Endothelial cell of umbilical vein (primary cell): ENCODE measurements at regions not wholly inside any gene's neighbourhood (a gene's known extent, or its start where the extent isn't known, plus 50 kb on each side); places are given as distances from the start of the nearest gene placed in this dataset.

ENCODE experiments used
- EZH2 ChIP-seq: IDR thresholded peaks from 2 replicates; pipeline ENCODE4 v1.6.1; 2012; ENCODE audit warnings: borderline replicate concordance, low read depth, mild to moderate bottlenecking, moderate library complexity, low read length, inconsistent platforms; ENCODE audit not compliant: severe bottlenecking
- FOS ChIP-seq: IDR thresholded peaks from 2 replicates; pipeline ENCODE4 v1.6.1; 2011; ENCODE audit warnings: mild to moderate bottlenecking, low read length, moderate library complexity, borderline replicate concordance; ENCODE audit not compliant: insufficient read depth
- MAX ChIP-seq: IDR thresholded peaks from 2 replicates; pipeline ENCODE4 v1.6.1; 2011; ENCODE audit not compliant: insufficient read depth, insufficient read length
- MYC ChIP-seq: IDR thresholded peaks from one replicate; pipeline ENCODE4 v1.6.1; 2011; ENCODE audit warnings: mild to moderate bottlenecking, low read depth, low read length
- POLR2A ChIP-seq: IDR thresholded peaks from 2 replicates; pipeline ENCODE4 v1.6.1; 2012; ENCODE audit warnings: low read depth, mild to moderate bottlenecking, control low read depth, low read length
- POLR2AphosphoS5 ChIP-seq: IDR thresholded peaks from 2 replicates; pipeline ENCODE4 v1.6.1; 2012; ENCODE audit warnings: low read depth, mild to moderate bottlenecking, control low read depth, low read length, moderate library complexity; ENCODE audit not compliant: insufficient read depth
- TF ChIP-seq, protein P1 (sequence below), 2 donors: IDR thresholded peaks; 1 replicate in 1 of 2; 2 replicates in 1 of 2; pipeline ENCODE4 v1.5.1; 2011; ENCODE audit warnings: low read length in 2 of 2, mild to moderate bottlenecking in 2 of 2, moderate library complexity in 2 of 2, control low read depth in 1 of 2, inconsistent platforms in 1 of 2, low read depth in 1 of 2; ENCODE audit not compliant: insufficient read depth in 1 of 2; ENCODE audit errors: extremely low read depth in 1 of 2

GRCh38 chr13:30362869-30363268 lies 55.5 kb upstream of the KATNAL1 start:
- no peak for TF ChIP-seq EZH2
- no peak for TF ChIP-seq POLR2AphosphoS5
- TF ChIP-seq POLR2A, result no peak
- TF ChIP-seq, protein P1, sequence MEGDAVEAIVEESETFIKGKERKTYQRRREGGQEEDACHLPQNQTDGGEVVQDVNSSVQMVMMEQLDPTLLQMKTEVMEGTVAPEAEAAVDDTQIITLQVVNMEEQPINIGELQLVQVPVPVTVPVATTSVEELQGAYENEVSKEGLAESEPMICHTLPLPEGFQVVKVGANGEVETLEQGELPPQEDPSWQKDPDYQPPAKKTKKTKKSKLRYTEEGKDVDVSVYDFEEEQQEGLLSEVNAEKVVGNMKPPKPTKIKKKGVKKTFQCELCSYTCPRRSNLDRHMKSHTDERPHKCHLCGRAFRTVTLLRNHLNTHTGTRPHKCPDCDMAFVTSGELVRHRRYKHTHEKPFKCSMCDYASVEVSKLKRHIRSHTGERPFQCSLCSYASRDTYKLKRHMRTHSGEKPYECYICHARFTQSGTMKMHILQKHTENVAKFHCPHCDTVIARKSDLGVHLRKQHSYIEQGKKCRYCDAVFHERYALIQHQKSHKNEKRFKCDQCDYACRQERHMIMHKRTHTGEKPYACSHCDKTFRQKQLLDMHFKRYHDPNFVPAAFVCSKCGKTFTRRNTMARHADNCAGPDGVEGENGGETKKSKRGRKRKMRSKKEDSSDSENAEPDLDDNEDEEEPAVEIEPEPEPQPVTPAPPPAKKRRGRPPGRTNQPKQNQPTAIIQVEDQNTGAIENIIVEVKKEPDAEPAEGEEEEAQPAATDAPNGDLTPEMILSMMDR (IDR thresholded peaks at IDR 0.05; ENCODE audit: extremely low read depth in 1 of 2, insufficient read depth in 1 of 2, low read depth in 1 of 2, low read length in 2 of 2), result no peak
- no peak for TF ChIP-seq MYC
- no peak for TF ChIP-seq MAX
- TF ChIP-seq FOS, result no peak
